Activated CD4-positive, alpha-beta T cell treated with anti-CD3 and anti-CD28 coated beads, Interleukin-10, Interleukin-2, amounts not matched to agents 100 ng/mL and 50 ng/mL, durations not matched to agents 16 hours and 8 hours (primary cell): ENCODE measurements at regions not wholly inside any gene's neighbourhood (a gene's known extent, or its start where the extent isn't known, plus 50 kb on each side); places are given as distances from the start of the nearest gene placed in this dataset.

Experiments
- DNase-seq: peaks from one replicate; pipeline ENCODE4 v3.0.0-alpha.2; 2020

- DNase-seq: no peak
These were observed 1609.7 kb upstream of the ACVR2A start for GRCh38 chr2:146235158-146235557.

- no peak for DNase-seq
These were observed 1615.2 kb upstream of the ACVR2A start for GRCh38 chr2:146229508-146230155.

- no peak for DNase-seq
These were observed 1616.3 kb upstream of the ACVR2A start for GRCh38 chr2:146228466-146229058.

- DNase-seq: no peak
These were observed 1616.8 kb upstream of the ACVR2A start for GRCh38 chr2:146228020-146228393.

GRCh38 chr2:146227152-146228019, 1617.4 kb upstream of the ACVR2A start:
- DNase-seq: no peak

- DNase-seq: no peak
These were observed 1618.8 kb upstream of the ACVR2A start for GRCh38 chr2:146226077-146226476.

GRCh38 chr2:146221826-146222225, 1623.0 kb upstream of the ACVR2A start:
- DNase-seq: no peak

- DNase-seq: no peak
These were observed 1623.9 kb upstream of the ACVR2A start for GRCh38 chr2:146220957-146221356.

- DNase-seq: no peak
These were observed 1630.4 kb upstream of the ACVR2A start for GRCh38 chr2:146214394-146214929.

- no peak for DNase-seq
These were observed 1631.2 kb upstream of the ACVR2A start for GRCh38 chr2:146213674-146214073.

GRCh38 chr2:146212602-146213001, 1632.2 kb upstream of the ACVR2A start:
- no peak for DNase-seq

- DNase-seq: no peak
These were observed 1635.0 kb upstream of the ACVR2A start for GRCh38 chr2:146209842-146210275.

- DNase-seq: no peak
These were observed 1636.9 kb upstream of the ACVR2A start for GRCh38 chr2:146207901-146208300.

- DNase-seq: no peak
These were observed 1637.4 kb upstream of the ACVR2A start for GRCh38 chr2:146207417-146207816.

GRCh38 chr2:146203064-146203624, 1641.7 kb upstream of the ACVR2A start:
- DNase-seq: no peak

GRCh38 chr2:146193619-146194018, 1651.2 kb upstream of the ACVR2A start:
- DNase-seq: no peak

GRCh38 chr2:146189541-146189940, 1655.3 kb upstream of the ACVR2A start:
- DNase-seq: no peak

- DNase-seq: no peak
These were observed 1654.0 kb upstream of the ZEB2 start for GRCh38 chr2:146173934-146174333.

- DNase-seq: no peak
These were observed 1641.5 kb upstream of the ZEB2 start for GRCh38 chr2:146161256-146161882.

GRCh38 chr2:146158072-146158674, 1638.3 kb upstream of the ZEB2 start:
- no peak for DNase-seq

GRCh38 chr2:146147448-146148012, 1627.6 kb upstream of the ZEB2 start:
- DNase-seq: no peak

GRCh38 chr2:146143971-146144370, 1624.1 kb upstream of the ZEB2 start:
- DNase-seq: no peak
